ENCODE measurements at regions not wholly inside any gene's neighbourhood (a gene's known extent, or its start where the extent isn't known, plus 50 kb on each side); places are given as distances from the start of the nearest gene placed in this dataset.
A peak's percentile ranks its signal among the peaks of the same experiment; 100 is the strongest.

- DNase-seq (ENCODE audit: low read depth in 2 of 2): no peak
Measured at GRCh38 chr17:77472468-77473310, 331.9 kb downstream of the SEC14L1 start.

GRCh38 chr17:77473615-77474226, 333.0 kb downstream of the SEC14L1 start:
- no peak for DNase-seq (ENCODE audit: low read depth in 2 of 2)

- DNase-seq (ENCODE audit: low read depth in 2 of 2): no peak
Measured at GRCh38 chr17:77474292-77474988, 333.7 kb downstream of the SEC14L1 start.

- DNase-seq (ENCODE audit: low read depth in 2 of 2): peak; percentile 71
Measured at GRCh38 chr17:77475016-77475976, 334.5 kb downstream of the SEC14L1 start.

GRCh38 chr17:77476006-77476405, 335.2 kb downstream of the SEC14L1 start:
- DNase-seq (ENCODE audit: low read depth in 2 of 2): no peak

GRCh38 chr17:77476498-77476897, 335.7 kb downstream of the SEC14L1 start:
- no peak for DNase-seq (ENCODE audit: low read depth in 2 of 2)

- DNase-seq (ENCODE audit: low read depth in 2 of 2): no peak
Measured at GRCh38 chr17:77476931-77477805, 336.4 kb downstream of the SEC14L1 start.

GRCh38 chr17:77478281-77478680, 337.5 kb downstream of the SEC14L1 start:
- DNase-seq (ENCODE audit: low read depth in 2 of 2): no peak

- no peak for DNase-seq (ENCODE audit: low read depth in 2 of 2)
Measured at GRCh38 chr17:77478899-77479298, 338.1 kb downstream of the SEC14L1 start.

GRCh38 chr17:77479372-77480198, 338.8 kb downstream of the SEC14L1 start:
- no peak for DNase-seq (ENCODE audit: low read depth in 2 of 2)

GRCh38 chr17:77480199-77480508, 339.4 kb downstream of the SEC14L1 start:
- no peak for DNase-seq (ENCODE audit: low read depth in 2 of 2)

GRCh38 chr17:77480509-77481215, 339.9 kb downstream of the SEC14L1 start:
- DNase-seq (ENCODE audit: low read depth in 2 of 2): no peak

GRCh38 chr17:77481476-77482374, 341.0 kb downstream of the SEC14L1 start:
- no peak for DNase-seq (ENCODE audit: low read depth in 2 of 2)

GRCh38 chr17:77482375-77483127, 341.8 kb downstream of the SEC14L1 start:
- DNase-seq (ENCODE audit: low read depth in 2 of 2): no peak

GRCh38 chr17:77483128-77483598, 342.4 kb downstream of the SEC14L1 start:
- DNase-seq (ENCODE audit: low read depth in 2 of 2): no peak

GRCh38 chr17:77484111-77484510, 343.3 kb downstream of the SEC14L1 start:
- no peak for DNase-seq (ENCODE audit: low read depth in 2 of 2)
